Spleen (tissue), 7 donors: ENCODE measurements at regions not wholly inside any gene's neighbourhood (a gene's known extent, or its start where the extent isn't known, plus 50 kb on each side); places are given as distances from the start of the nearest gene placed in this dataset.

Experiments used
- CTCF ChIP-seq, 11 experiments: fragments of 200-600 bp in 7 of 11; fragments of 450-650 bp in 4 of 11; sonication (generic) in 4 of 11; IDR thresholded peaks in 8 of 11; conservative IDR thresholded peaks in 3 of 11; 1 replicate in 7 of 11; 2 replicates in 4 of 11; pipeline versions ENCODE4 v1.4.0 to v1.8.0; 2016 to 2021; ENCODE audit warnings: antibody characterized with exemption in 11 of 11, inconsistent platforms in 4 of 11, mild to moderate bottlenecking in 1 of 11
- POLR2A ChIP-seq, 3 donors: fragments of 450-650 bp; IDR thresholded peaks; one replicate each; pipeline ENCODE4 v1.5.1; 2017; ENCODE audit warnings: antibody characterized with exemption in 3 of 3, mild to moderate bottlenecking in 1 of 3
- donor health status: DM: no; HTN: no; CAD: no; lungs with moderate emphysema.
- donor health status: DM: no; HTN: no; CAD: no.
- donor health status: DM: no; HTN: no; CAD: no.

GRCh38 chr18:2354292-2354691 lies 217.0 kb downstream of the METTL4 start:
- TF ChIP-seq POLR2A (IDR thresholded peaks at IDR 0.05), result no peak
- no peak for TF ChIP-seq CTCF (IDR thresholded peaks at IDR 0.05 in 8 of 11, conservative IDR thresholded peaks at IDR 0.05 in 3 of 11)
